Neuronal stem cell (in vitro differentiated cells): ENCODE measurements at regions not wholly inside any gene's neighbourhood (a gene's known extent, or its start where the extent isn't known, plus 50 kb on each side); places are given as distances from the start of the nearest gene placed in this dataset.

Experiments used
- DNase-seq: peaks from one replicate; pipeline ENCODE4 v3.0.0-alpha.2; 2013; ENCODE audit warnings: low spot score
- H2AFZ ChIP-seq: one replicate; pipeline ENCODE4 v1.6.1; 2013; ENCODE audit warnings: mild to moderate bottlenecking, low read length, inconsistent platforms
- H2AK5ac ChIP-seq: 2 replicates; pipeline ENCODE4 v1.6.1; 2013; ENCODE audit warnings: low read depth, mild to moderate bottlenecking, inconsistent platforms, low read length, moderate library complexity, mixed read lengths
- H2BK120ac ChIP-seq: 2 replicates; pipeline ENCODE4 v1.6.1; 2013; ENCODE audit warnings: low read depth, mild to moderate bottlenecking, inconsistent platforms, low read length, moderate library complexity, mixed read lengths
- H2BK12ac ChIP-seq: one replicate; pipeline ENCODE4 v1.6.1; 2013; ENCODE audit warnings: low read length, inconsistent platforms
- H2BK15ac ChIP-seq: 2 replicates; pipeline ENCODE4 v1.6.1; 2013; ENCODE audit warnings: mild to moderate bottlenecking, low read length, inconsistent platforms, mixed read lengths
- H2BK5ac ChIP-seq: one replicate; pipeline ENCODE4 v1.6.1; 2013; ENCODE audit warnings: inconsistent platforms, mild to moderate bottlenecking, low read length, moderate library complexity
- H3K14ac ChIP-seq: one replicate; pipeline ENCODE4 v1.6.1; 2013; ENCODE audit warnings: low read length, inconsistent platforms
- H3K18ac ChIP-seq: 2 replicates; pipeline ENCODE4 v1.6.1; 2013; ENCODE audit warnings: low read length, inconsistent platforms
- H3K23ac ChIP-seq: 2 replicates; pipeline ENCODE4 v1.6.1; 2013; ENCODE audit warnings: low read depth, mild to moderate bottlenecking, mixed read lengths, low read length, inconsistent platforms; ENCODE audit not compliant: poor library complexity
- H3K27ac ChIP-seq: replicated peaks from 3 replicates; pipeline ENCODE4 v1.5.1; 2013; ENCODE audit warnings: low read length, inconsistent platforms
- H3K27me3 ChIP-seq, 3 experiments: 2 replicates each; pipeline ENCODE4 v1.6.1; 2013; ENCODE audit warnings: low read length in 3 of 3, mild to moderate bottlenecking in 2 of 3, inconsistent platforms in 1 of 3, low read depth in 1 of 3, mixed read lengths in 1 of 3, moderate library complexity in 1 of 3; ENCODE audit not compliant: control insufficient read depth in 3 of 3, insufficient read depth in 3 of 3
- H3K36me3 ChIP-seq, 2 donors: replicated peaks in 1 of 2; 2 replicates each; pipeline ENCODE4 v1.6.1; 2013; ENCODE audit warnings: low read length in 2 of 2; ENCODE audit not compliant: control insufficient read depth in 2 of 2, insufficient read depth in 2 of 2
- H3K4ac ChIP-seq: 2 replicates; pipeline ENCODE4 v1.6.1; 2013; ENCODE audit warnings: inconsistent platforms, mild to moderate bottlenecking, low read length, moderate library complexity
- H3K4me1 ChIP-seq, 2 donors: 1 replicate in 1 of 2; 2 replicates in 1 of 2; pipeline ENCODE4 v1.6.1; 2013; ENCODE audit warnings: low read length in 2 of 2, low read depth in 1 of 2; ENCODE audit not compliant: control insufficient read depth in 2 of 2, insufficient read depth in 1 of 2
- H3K4me2 ChIP-seq: one replicate; pipeline ENCODE4 v1.6.1; 2013; ENCODE audit warnings: mild to moderate bottlenecking, low read length, inconsistent platforms; ENCODE audit not compliant: insufficient read depth, poor library complexity, severe bottlenecking
- H3K4me3 ChIP-seq, 2 donors: 2 replicates each; pipeline ENCODE4 v1.5.1; 2013; ENCODE audit warnings: low read length in 2 of 2, mild to moderate bottlenecking in 2 of 2, inconsistent platforms in 1 of 2, moderate library complexity in 1 of 2
- H3K79me1 ChIP-seq: one replicate; pipeline ENCODE4 v1.6.1; 2013; ENCODE audit warnings: low read depth, mild to moderate bottlenecking, inconsistent platforms, low read length, moderate library complexity
- H3K9ac ChIP-seq: one replicate; pipeline ENCODE4 v1.6.1; 2013; ENCODE audit warnings: mild to moderate bottlenecking, low read depth, low read length, inconsistent platforms; ENCODE audit not compliant: poor library complexity
- H3K9me3 ChIP-seq, 2 donors: replicated peaks in 1 of 2; 2 replicates each; pipeline versions ENCODE3 to v1.6.1; 2013; ENCODE audit warnings: low read length in 2 of 2, mild to moderate bottlenecking in 2 of 2, inconsistent platforms in 1 of 2, low read depth in 1 of 2, mixed read lengths in 1 of 2, moderate library complexity in 1 of 2; ENCODE audit not compliant: control insufficient read depth in 2 of 2, insufficient read depth in 1 of 2
- H4K8ac ChIP-seq: one replicate; pipeline ENCODE4 v1.6.1; 2013; ENCODE audit warnings: low read depth, mild to moderate bottlenecking, inconsistent platforms, low read length, moderate library complexity
- H4K91ac ChIP-seq: one replicate; pipeline ENCODE4 v1.6.1; 2013; ENCODE audit warnings: low read length, low read depth, mild to moderate bottlenecking, inconsistent platforms; ENCODE audit not compliant: poor library complexity
- WGBS, 2 donors: extraction: QIAGEN DNeasy Blood & Tissue Kit; methylation state at CpG; one replicate each; pipeline ENCODE4 v1.1.7; 2013; ENCODE audit warnings: missing lambda C conversion rate in 2 of 2, mixed read lengths in 1 of 2; ENCODE audit not compliant: insufficient read length in 2 of 2, insufficient replicate concordance in 1 of 2; ENCODE audit errors: extremely low coverage in 2 of 2; 5-methylcytosine and 5-hydroxymethylcytosine counted together

DNA sequence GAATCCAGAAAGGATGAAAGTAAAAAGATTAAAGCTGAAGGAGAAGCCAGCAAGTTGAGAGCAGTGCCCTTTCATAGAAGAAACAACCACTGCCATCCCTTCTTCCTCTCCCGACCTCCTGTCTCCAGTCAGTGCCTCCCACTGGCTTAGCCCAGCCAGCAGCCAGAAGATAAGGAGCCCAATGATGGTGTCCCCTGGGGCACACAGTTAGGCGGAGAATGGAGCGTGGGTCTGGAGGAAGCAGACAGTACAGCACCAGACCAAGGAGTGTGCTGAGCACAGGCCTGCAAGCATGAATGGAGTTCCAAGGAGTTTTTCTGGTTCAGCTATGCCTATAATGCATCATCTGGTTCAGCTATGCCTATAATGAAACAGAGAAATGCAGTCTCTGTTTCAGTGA is 54.3 kb upstream of the TNRC6B start:
- H3K36me3 ChIP-seq = no peaks in the 10 kb centered on the region
- no peak overlapping the region for H3K4me3 ChIP-seq
- no peak overlapping the region for H3K18ac ChIP-seq
- no peak overlapping the region for H4K8ac ChIP-seq
- no peak overlapping the region for H2AK5ac ChIP-seq
- H3K4ac ChIP-seq = no peak overlapping the region
- H4K91ac ChIP-seq = no peak overlapping the region
- H3K9ac ChIP-seq = no peak overlapping the region
- no peaks in the 10 kb centered on the region for H3K27me3 ChIP-seq
- no peak overlapping the region for H3K4me2 ChIP-seq
- no peak overlapping the region for H3K27ac ChIP-seq
- no peak overlapping the region for H2BK12ac ChIP-seq
- no CpG with 5 or more reads among the region's 3 CpGs for WGBS, 2 donors
- H3K79me1 ChIP-seq = no peaks in the 10 kb centered on the region
- no peak overlapping the region for H3K14ac ChIP-seq
- DNase-seq = no peak
- H2BK15ac ChIP-seq = no peak overlapping the region
- H2BK120ac ChIP-seq = no peak overlapping the region
- no peak overlapping the region for H2BK5ac ChIP-seq
- H2AFZ ChIP-seq = no peak overlapping the region
- H3K9me3 ChIP-seq = no peaks in the 10 kb centered on the region
- peaks cover 5 to 15% of the 10 kb centered on the region in 2 donors for H3K4me1 ChIP-seq
- H3K23ac ChIP-seq = no peak overlapping the region
